Fibroblast of lung (primary cell): ENCODE measurements at regions not wholly inside any gene's neighbourhood (a gene's known extent, or its start where the extent isn't known, plus 50 kb on each side); places are given as distances from the start of the nearest gene placed in this dataset.

Experiments used
- EZH2 ChIP-seq: IDR thresholded peaks from 2 replicates; pipeline ENCODE4 v1.5.1; 2012; ENCODE audit warnings: low read length, control low read depth, mild to moderate bottlenecking; ENCODE audit errors: missing control alignments
- TF ChIP-seq, protein P1 (sequence below), 2 donors: IDR thresholded peaks in 1 of 2; conservative IDR thresholded peaks in 1 of 2; 1 replicate in 1 of 2; 2 replicates in 1 of 2; pipeline ENCODE4 v1.5.1; 2011 to 2012; ENCODE audit warnings: low read length in 2 of 2, control low read depth in 1 of 2, inconsistent platforms in 1 of 2, low read depth in 1 of 2, mild to moderate bottlenecking in 1 of 2

DNA sequence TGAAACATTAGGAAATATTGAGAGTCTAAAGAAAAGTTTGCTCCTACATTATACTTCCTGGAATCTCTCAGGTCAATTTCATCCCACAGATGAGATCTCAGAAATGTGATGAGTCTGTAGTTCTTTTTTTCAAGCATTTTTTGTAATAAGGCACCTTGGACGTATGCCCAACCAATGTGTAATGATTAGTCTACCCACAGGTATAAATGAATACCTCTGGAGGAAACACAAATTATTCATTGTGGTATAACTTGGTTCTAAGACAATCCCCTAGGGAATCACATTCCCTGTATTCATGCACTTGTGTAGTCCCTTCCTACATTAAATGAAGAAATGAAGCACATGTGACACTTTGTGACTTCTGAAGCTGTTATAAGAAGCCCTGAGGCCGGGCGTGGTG is 596.2 kb upstream of the UBE2E2 start:
- TF ChIP-seq, protein P1, sequence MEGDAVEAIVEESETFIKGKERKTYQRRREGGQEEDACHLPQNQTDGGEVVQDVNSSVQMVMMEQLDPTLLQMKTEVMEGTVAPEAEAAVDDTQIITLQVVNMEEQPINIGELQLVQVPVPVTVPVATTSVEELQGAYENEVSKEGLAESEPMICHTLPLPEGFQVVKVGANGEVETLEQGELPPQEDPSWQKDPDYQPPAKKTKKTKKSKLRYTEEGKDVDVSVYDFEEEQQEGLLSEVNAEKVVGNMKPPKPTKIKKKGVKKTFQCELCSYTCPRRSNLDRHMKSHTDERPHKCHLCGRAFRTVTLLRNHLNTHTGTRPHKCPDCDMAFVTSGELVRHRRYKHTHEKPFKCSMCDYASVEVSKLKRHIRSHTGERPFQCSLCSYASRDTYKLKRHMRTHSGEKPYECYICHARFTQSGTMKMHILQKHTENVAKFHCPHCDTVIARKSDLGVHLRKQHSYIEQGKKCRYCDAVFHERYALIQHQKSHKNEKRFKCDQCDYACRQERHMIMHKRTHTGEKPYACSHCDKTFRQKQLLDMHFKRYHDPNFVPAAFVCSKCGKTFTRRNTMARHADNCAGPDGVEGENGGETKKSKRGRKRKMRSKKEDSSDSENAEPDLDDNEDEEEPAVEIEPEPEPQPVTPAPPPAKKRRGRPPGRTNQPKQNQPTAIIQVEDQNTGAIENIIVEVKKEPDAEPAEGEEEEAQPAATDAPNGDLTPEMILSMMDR (conservative IDR thresholded peaks at IDR 0.05 in 1 of 2, IDR thresholded peaks at IDR 0.05 in 1 of 2; ENCODE audit: low read depth in 1 of 2, low read length in 2 of 2) = no peak
- no peak for TF ChIP-seq EZH2
